OCI-LY1 (cell line): ENCODE measurements at regions not wholly inside any gene's neighbourhood (a gene's known extent, or its start where the extent isn't known, plus 50 kb on each side); places are given as distances from the start of the nearest gene placed in this dataset.

Experiments
- CTCF ChIP-seq: fragments of 200-600 bp; sonication (generic), shearing (Covaris generic); IDR thresholded peaks from 2 replicates; pipeline ENCODE4 v1.5.1; 2017; ENCODE audit warnings: mild to moderate bottlenecking, antibody characterized with exemption, low read length, moderate library complexity, mixed read lengths
- EZH2 ChIP-seq: fragments of 200-600 bp; sonication (generic), shearing (Covaris generic); IDR thresholded peaks from 2 replicates; pipeline ENCODE4 v1.8.0; 2017; ENCODE audit warnings: borderline replicate concordance, mixed run types, mild to moderate bottlenecking, antibody characterized with exemption, low read length, moderate library complexity, mixed read lengths

- no peak for TF ChIP-seq CTCF
- no peak for TF ChIP-seq EZH2
Observed at GRCh38 chr18:77776104-77776503, 526.5 kb downstream of the GALR1 start.
